ENCODE measurements at regions not wholly inside any gene's neighbourhood (a gene's known extent, or its start where the extent isn't known, plus 50 kb on each side); places are given as distances from the start of the nearest gene placed in this dataset.

DNA sequence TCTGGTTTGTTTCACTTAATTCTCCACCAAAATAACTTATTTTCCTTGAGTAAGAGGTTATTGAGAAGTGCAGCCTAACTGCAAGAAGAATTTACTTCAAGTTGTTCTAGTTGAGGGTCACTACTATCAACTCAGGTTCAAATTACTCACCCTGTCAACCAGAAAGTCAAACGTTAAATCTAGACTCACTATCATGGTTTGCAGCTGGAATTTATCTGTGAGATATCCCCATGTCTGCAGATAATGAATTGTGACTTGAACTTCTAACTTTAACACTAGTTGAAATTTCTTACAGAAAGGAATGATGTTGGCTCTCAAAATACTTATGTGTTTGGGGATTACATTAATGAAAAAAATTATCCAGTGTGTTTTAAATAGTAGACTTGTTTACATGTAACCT, 1145.7 kb upstream of the NXPH2 start:
- CTCF ChIA-PET: no interaction called here
- POLR2A ChIA-PET: no interaction called here
- H3K4me3 ChIP-seq (ENCODE audit: low read depth, low read length): no peak overlapping the region
- TF ChIP-seq, protein P1, sequence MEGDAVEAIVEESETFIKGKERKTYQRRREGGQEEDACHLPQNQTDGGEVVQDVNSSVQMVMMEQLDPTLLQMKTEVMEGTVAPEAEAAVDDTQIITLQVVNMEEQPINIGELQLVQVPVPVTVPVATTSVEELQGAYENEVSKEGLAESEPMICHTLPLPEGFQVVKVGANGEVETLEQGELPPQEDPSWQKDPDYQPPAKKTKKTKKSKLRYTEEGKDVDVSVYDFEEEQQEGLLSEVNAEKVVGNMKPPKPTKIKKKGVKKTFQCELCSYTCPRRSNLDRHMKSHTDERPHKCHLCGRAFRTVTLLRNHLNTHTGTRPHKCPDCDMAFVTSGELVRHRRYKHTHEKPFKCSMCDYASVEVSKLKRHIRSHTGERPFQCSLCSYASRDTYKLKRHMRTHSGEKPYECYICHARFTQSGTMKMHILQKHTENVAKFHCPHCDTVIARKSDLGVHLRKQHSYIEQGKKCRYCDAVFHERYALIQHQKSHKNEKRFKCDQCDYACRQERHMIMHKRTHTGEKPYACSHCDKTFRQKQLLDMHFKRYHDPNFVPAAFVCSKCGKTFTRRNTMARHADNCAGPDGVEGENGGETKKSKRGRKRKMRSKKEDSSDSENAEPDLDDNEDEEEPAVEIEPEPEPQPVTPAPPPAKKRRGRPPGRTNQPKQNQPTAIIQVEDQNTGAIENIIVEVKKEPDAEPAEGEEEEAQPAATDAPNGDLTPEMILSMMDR (IDR thresholded peaks at IDR 0.05; ENCODE audit: insufficient read depth, low read length, missing control alignments): no peak
- no peak for DNase-seq (ENCODE audit: low read depth, low spot score)

DNA sequence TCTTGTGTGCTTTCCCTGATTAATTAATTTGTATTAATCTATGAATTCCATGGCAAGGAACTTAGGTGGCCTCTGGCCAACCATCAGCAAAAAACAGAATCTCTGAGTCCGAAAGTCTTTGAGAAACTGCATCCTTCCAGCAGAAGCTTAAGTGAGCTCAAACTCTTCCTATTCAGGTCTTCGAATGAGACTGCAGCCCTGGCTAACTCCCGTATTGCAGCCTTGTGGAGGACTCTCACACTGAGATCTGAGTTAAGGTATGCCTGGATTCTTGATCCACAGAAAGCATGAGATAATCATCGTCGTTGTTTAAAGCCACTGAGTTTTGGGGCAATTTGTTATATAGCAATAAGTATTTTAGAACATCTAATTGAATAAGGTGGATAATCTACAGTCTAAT, 1143.9 kb upstream of the NXPH2 start:
- CTCF ChIA-PET: no interaction called here
- no peak for DNase-seq (ENCODE audit: low read depth, low spot score)
- no peak overlapping the region for H3K4me3 ChIP-seq (ENCODE audit: low read depth, low read length)
- POLR2A ChIA-PET: no interaction called here
- TF ChIP-seq, protein P1 (IDR thresholded peaks at IDR 0.05; ENCODE audit: insufficient read depth, low read length, missing control alignments): no peak

DNA sequence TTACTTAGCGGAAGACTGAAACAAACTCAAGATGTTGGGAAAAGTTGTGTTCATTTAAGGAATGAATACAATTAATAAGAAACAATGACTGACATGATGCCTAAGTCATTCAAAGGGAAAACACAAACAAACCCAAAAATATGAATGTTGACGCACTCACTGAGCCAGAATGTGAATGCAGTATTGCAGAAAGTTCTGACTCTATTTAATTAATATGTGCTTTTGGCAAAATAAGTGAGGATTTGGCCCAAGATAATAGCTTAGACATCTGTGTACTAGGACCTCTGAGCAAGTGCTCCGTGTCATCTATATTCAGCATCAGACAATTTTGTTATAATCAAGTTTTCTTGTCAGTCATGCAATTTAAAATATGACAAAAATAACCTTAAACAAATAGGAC, 1138.8 kb upstream of the NXPH2 start:
- TF ChIP-seq, protein P1 (IDR thresholded peaks at IDR 0.05; ENCODE audit: insufficient read depth, low read length, missing control alignments): no peak
- H3K4me3 ChIP-seq (ENCODE audit: low read depth, low read length): no peak overlapping the region
- POLR2A ChIA-PET: no interaction called here
- no peak for DNase-seq (ENCODE audit: low read depth, low spot score)
- CTCF ChIA-PET: no interaction called here

DNA sequence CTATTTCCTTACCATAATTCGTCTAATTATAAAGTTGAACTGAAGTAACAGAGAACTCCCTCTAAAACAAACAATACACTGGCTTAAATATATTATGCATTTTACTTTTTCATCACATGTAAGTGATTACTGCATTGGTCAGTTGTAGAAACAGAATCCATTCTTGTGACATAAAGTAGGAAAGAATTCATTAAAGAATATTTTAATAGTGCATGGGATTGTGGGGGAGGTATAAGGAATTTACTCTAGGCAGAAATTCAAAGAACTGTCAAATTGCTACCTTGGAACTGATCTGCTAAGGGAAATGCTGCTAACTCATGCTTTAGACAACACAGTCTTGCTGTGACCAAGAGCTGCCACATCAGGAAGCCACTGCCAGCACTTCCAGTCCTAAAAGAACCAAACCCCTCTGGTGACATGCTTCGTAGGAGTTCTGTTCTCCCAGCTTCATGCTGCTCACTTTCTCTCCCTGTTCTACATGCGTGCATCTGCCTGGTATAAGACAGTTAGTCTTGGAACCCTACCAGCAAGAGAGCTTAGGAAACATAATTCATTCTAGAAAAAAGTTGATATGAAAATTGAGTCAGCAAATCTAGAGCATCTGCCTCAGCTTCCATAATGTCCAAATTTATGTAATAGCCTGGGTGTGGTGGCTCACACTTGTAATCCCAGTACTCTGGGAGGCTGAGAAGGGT, 1137.6 kb upstream of the NXPH2 start:
- TF ChIP-seq, protein P1 (IDR thresholded peaks at IDR 0.05; ENCODE audit: insufficient read depth, low read length, missing control alignments): no peak
- DNase-seq (ENCODE audit: low read depth, low spot score): no peak
- ChIA-PET CTCF (no interaction called here), POLR2A (no interaction called here)
- H3K4me3 ChIP-seq (ENCODE audit: low read depth, low read length): no peak overlapping the region

DNA sequence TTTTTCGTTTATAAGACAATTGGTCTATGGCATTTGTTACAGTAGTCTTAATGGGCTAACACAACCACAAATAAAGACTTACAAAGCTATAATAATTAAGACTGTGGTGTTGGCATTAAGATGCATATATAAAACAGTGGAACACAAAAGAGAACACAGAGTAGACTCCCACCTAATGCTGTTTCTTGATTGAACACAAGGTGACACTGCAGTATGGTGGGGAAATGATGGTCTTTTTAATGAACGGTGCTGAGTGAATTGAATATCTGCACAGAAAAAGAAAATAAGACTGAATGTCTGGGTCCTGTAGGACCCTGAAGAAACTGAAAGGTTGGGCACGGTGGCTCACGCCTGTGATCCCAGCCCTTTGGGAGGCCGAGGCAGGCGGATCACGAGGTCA, 1136.6 kb upstream of the NXPH2 start:
- no peak overlapping the region for H3K4me3 ChIP-seq (ENCODE audit: low read depth, low read length)
- POLR2A ChIA-PET: no interaction called here
- DNase-seq (ENCODE audit: low read depth, low spot score): no peak
- TF ChIP-seq, protein P1 (IDR thresholded peaks at IDR 0.05; ENCODE audit: insufficient read depth, low read length, missing control alignments): no peak
- CTCF ChIA-PET: no interaction called here

DNA sequence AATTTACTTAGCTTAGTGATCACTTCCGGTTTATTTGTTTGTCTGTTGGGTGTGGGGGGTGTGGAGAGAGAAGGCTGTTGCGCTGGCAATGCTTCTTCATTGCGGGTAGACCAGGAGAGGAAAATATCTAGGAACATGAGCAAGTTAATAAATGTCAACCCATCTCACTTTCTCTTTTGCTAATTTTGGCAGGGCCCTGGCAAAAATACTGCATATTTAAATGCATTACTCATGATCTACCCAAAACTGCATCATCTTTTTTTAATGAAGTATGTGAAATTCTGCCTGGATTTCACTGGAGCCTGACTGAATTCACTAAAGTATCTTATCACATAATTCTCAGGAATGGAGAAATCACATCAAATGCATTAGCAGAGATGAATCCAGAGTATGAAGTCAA, 1131.0 kb upstream of the NXPH2 start:
- CTCF ChIA-PET: no interaction called here
- TF ChIP-seq, protein P1 (IDR thresholded peaks at IDR 0.05; ENCODE audit: insufficient read depth, low read length, missing control alignments): no peak
- no peak overlapping the region for H3K4me3 ChIP-seq (ENCODE audit: low read depth, low read length)
- POLR2A ChIA-PET: no interaction called here
- DNase-seq (ENCODE audit: low read depth, low spot score): no peak

Measured in AG04449 (cell line).